Fibroblast of lung (primary cell): ENCODE measurements at regions not wholly inside any gene's neighbourhood (a gene's known extent, or its start where the extent isn't known, plus 50 kb on each side); places are given as distances from the start of the nearest gene placed in this dataset.

ENCODE experiments used
- DNase-seq, 2 donors: peaks; one replicate each; pipeline versions ENCODE4 v3.0.0 to v3.0.0-alpha.2; 2010; ENCODE audit warnings: low read depth in 2 of 2
- H2AFZ ChIP-seq: 2 replicates; pipeline ENCODE4 v1.5.1; 2012; ENCODE audit warnings: low read length, control low read depth, inconsistent platforms
- H3K27ac ChIP-seq: 2 replicates; pipeline ENCODE4 v1.5.1; 2011; ENCODE audit warnings: low read length, control low read depth; ENCODE audit not compliant: insufficient read depth
- H3K27me3 ChIP-seq: 2 replicates; pipeline ENCODE4 v1.5.1; 2011; ENCODE audit warnings: mild to moderate bottlenecking, low read length; ENCODE audit not compliant: control insufficient read depth, insufficient read depth
- H3K36me3 ChIP-seq: 2 replicates; pipeline ENCODE4 v1.5.1; 2011; ENCODE audit warnings: low read length; ENCODE audit not compliant: control insufficient read depth, insufficient read depth
- H3K4me1 ChIP-seq: 2 replicates; pipeline ENCODE4 v1.5.1; 2011; ENCODE audit warnings: low read length; ENCODE audit not compliant: control insufficient read depth, insufficient read depth; ENCODE audit errors: extremely low read depth
- H3K4me2 ChIP-seq: 2 replicates; pipeline ENCODE4 v1.5.1; 2011; ENCODE audit warnings: low read length, control low read depth; ENCODE audit not compliant: insufficient read depth; ENCODE audit errors: extremely low read depth
- H3K4me3 ChIP-seq, 4 experiments: fragments of 200-600 bp in 1 of 4; sonication (generic) in 1 of 4; replicated peaks in 1 of 4; 2 replicates each; pipeline ENCODE4 v1.5.1; 2011 to 2016; ENCODE audit warnings: low read length in 4 of 4, low read depth in 3 of 4, mild to moderate bottlenecking in 3 of 4, control low read depth in 2 of 4, inconsistent platforms in 1 of 4, mixed read lengths in 1 of 4; ENCODE audit not compliant: insufficient read depth in 1 of 4; ENCODE audit errors: control extremely low read depth in 1 of 4
- H3K79me2 ChIP-seq: 2 replicates; pipeline ENCODE4 v1.5.1; 2012; ENCODE audit warnings: mild to moderate bottlenecking, low read length, inconsistent platforms; ENCODE audit not compliant: control insufficient read depth, insufficient read depth
- H3K9ac ChIP-seq: 2 replicates; pipeline ENCODE4 v1.5.1; 2011; ENCODE audit warnings: mild to moderate bottlenecking, low read length, control low read depth; ENCODE audit not compliant: insufficient read depth
- H3K9me3 ChIP-seq: 2 replicates; pipeline ENCODE4 v1.5.1; 2012; ENCODE audit warnings: low read depth, low read length; ENCODE audit not compliant: control insufficient read depth, insufficient read depth
- H4K20me1 ChIP-seq: 2 replicates; pipeline ENCODE4 v1.5.1; 2011; ENCODE audit warnings: low read length; ENCODE audit not compliant: control insufficient read depth, insufficient read depth; ENCODE audit errors: extremely low read depth
- CTCF ChIP-seq, 2 donors: IDR thresholded peaks in 1 of 2; conservative IDR thresholded peaks in 1 of 2; 1 replicate in 1 of 2; 2 replicates in 1 of 2; pipeline ENCODE4 v1.5.1; 2011 to 2012; ENCODE audit warnings: low read length in 2 of 2, control low read depth in 1 of 2, inconsistent platforms in 1 of 2, low read depth in 1 of 2, mild to moderate bottlenecking in 1 of 2
- EZH2 ChIP-seq: IDR thresholded peaks from 2 replicates; pipeline ENCODE4 v1.5.1; 2012; ENCODE audit warnings: low read length, control low read depth, mild to moderate bottlenecking; ENCODE audit errors: missing control alignments

- Histone ChIP-seq H2AFZ (no peak overlapping the region), H3K36me3 (no peaks in the 10 kb centered on the region), H3K9ac (no peak overlapping the region), H3K4me3 (no peak overlapping the region), H3K4me1 (no peaks in the 10 kb centered on the region), H3K27me3 (no peaks in the 10 kb centered on the region), H3K9me3 (no peaks in the 10 kb centered on the region), H4K20me1 (no peaks in the 10 kb centered on the region), H3K27ac (no peak overlapping the region), H3K4me2 (no peak overlapping the region), H3K79me2 (no peaks in the 10 kb centered on the region)
- TF ChIP-seq EZH2 (no peak), CTCF (conservative IDR thresholded peaks at IDR 0.05 in 1 of 2, IDR thresholded peaks at IDR 0.05 in 1 of 2; ENCODE audit: low read depth in 1 of 2, low read length in 2 of 2) (no peak)
- DNase-seq: no peak
Observed at GRCh38 chr4:128690011-128690410, 119.5 kb upstream of the JADE1 start.

GRCh38 chr4:128688846-128689437 lies 120.6 kb upstream of the JADE1 start:
- Histone ChIP-seq H3K4me3 (no peak overlapping the region), H3K4me1 (no peaks in the 10 kb centered on the region), H3K27ac (no peak overlapping the region), H3K27me3 (no peaks in the 10 kb centered on the region), H4K20me1 (no peaks in the 10 kb centered on the region), H3K4me2 (no peak overlapping the region), H3K9ac (no peak overlapping the region), H3K9me3 (no peaks in the 10 kb centered on the region), H3K36me3 (no peaks in the 10 kb centered on the region), H3K79me2 (no peaks in the 10 kb centered on the region), H2AFZ (no peak overlapping the region)
- no peak for DNase-seq
- TF ChIP-seq CTCF (conservative IDR thresholded peaks at IDR 0.05 in 1 of 2, IDR thresholded peaks at IDR 0.05 in 1 of 2; ENCODE audit: low read depth in 1 of 2, low read length in 2 of 2) (no peak), EZH2 (no peak)

GRCh38 chr4:128688033-128688721 lies 121.3 kb upstream of the JADE1 start:
- Histone ChIP-seq H3K4me2 (no peak overlapping the region), H3K27ac (no peak overlapping the region), H3K36me3 (no peaks in the 10 kb centered on the region), H3K79me2 (no peaks in the 10 kb centered on the region), H2AFZ (no peak overlapping the region), H3K27me3 (no peaks in the 10 kb centered on the region), H3K9ac (no peak overlapping the region), H3K4me3 (no peak overlapping the region), H3K9me3 (no peaks in the 10 kb centered on the region), H4K20me1 (no peaks in the 10 kb centered on the region), H3K4me1 (no peaks in the 10 kb centered on the region)
- TF ChIP-seq CTCF (conservative IDR thresholded peaks at IDR 0.05 in 1 of 2, IDR thresholded peaks at IDR 0.05 in 1 of 2; ENCODE audit: low read depth in 1 of 2, low read length in 2 of 2) (no peak), EZH2 (no peak)
- no peak for DNase-seq
